ENCODE measurements at regions not wholly inside any gene's neighbourhood (a gene's known extent, or its start where the extent isn't known, plus 50 kb on each side); places are given as distances from the start of the nearest gene placed in this dataset.

- no peak overlapping the region for H3K4me3 ChIP-seq (ENCODE audit: low read depth, low read length)
- DNase-seq (ENCODE audit: low read depth), result no peak
- in situ Hi-C loops (cut with HindIII; ENCODE audit: low sequenced_read_pairs), result loop anchor here (25.0 kb wide), 1 partner anchor 155 kb away; the partner anchor contains the start of genes MECR and PTPRU
- no peak for TF ChIP-seq CTCF (IDR thresholded peaks at IDR 0.05; ENCODE audit: low read depth, low read length, missing control alignments)
These were observed 156.4 kb downstream of the PTPRU start for GRCh38 chr1:29392486-29393450.

GRCh38 chr1:29392036-29392435, 155.7 kb downstream of the PTPRU start:
- TF ChIP-seq CTCF (IDR thresholded peaks at IDR 0.05; ENCODE audit: low read depth, low read length, missing control alignments), result no peak
- no peak for DNase-seq (ENCODE audit: low read depth)
- no peak overlapping the region for H3K4me3 ChIP-seq (ENCODE audit: low read depth, low read length)
- in situ Hi-C loops (cut with HindIII; ENCODE audit: low sequenced_read_pairs), result loop anchor here (25.0 kb wide), 1 partner anchor 155 kb away; the partner anchor contains the start of genes MECR and PTPRU

GRCh38 chr1:29391362-29391880, 155.1 kb downstream of the PTPRU start:
- H3K4me3 ChIP-seq (ENCODE audit: low read depth, low read length), result no peak overlapping the region
- in situ Hi-C loops (cut with HindIII; ENCODE audit: low sequenced_read_pairs), result loop anchor here (25.0 kb wide), 1 partner anchor 154 kb away; the partner anchor contains the start of genes MECR and PTPRU
- DNase-seq (ENCODE audit: low read depth), result no peak
- no peak for TF ChIP-seq CTCF (IDR thresholded peaks at IDR 0.05; ENCODE audit: low read depth, low read length, missing control alignments)

GRCh38 chr1:29390491-29391361, 154.4 kb downstream of the PTPRU start:
- H3K4me3 ChIP-seq (ENCODE audit: low read depth, low read length), result no peak overlapping the region
- no peak for DNase-seq (ENCODE audit: low read depth)
- no peak for TF ChIP-seq CTCF (IDR thresholded peaks at IDR 0.05; ENCODE audit: low read depth, low read length, missing control alignments)
- in situ Hi-C loops (cut with HindIII; ENCODE audit: low sequenced_read_pairs), result loop anchor here (25.0 kb wide), 1 partner anchor 153 kb away; the partner anchor contains the start of genes MECR and PTPRU

GRCh38 chr1:29390075-29390474, 153.8 kb downstream of the PTPRU start:
- H3K4me3 ChIP-seq (ENCODE audit: low read depth, low read length), result no peak overlapping the region
- in situ Hi-C loops (cut with HindIII; ENCODE audit: low sequenced_read_pairs), result loop anchor here (25.0 kb wide), 1 partner anchor 153 kb away; the partner anchor contains the start of genes MECR and PTPRU
- DNase-seq (ENCODE audit: low read depth), result no peak
- no peak for TF ChIP-seq CTCF (IDR thresholded peaks at IDR 0.05; ENCODE audit: low read depth, low read length, missing control alignments)
